Mucosa of gallbladder (tissue), 1 donor: ENCODE measurements at regions not wholly inside any gene's neighbourhood (a gene's known extent, or its start where the extent isn't known, plus 50 kb on each side); places are given as distances from the start of the nearest gene placed in this dataset.

Experiments
- DNase-seq: peaks from one replicate; pipeline ENCODE4 v3.0.0-alpha.2; 2020; ENCODE audit warnings: low spot score
- donor health status: DM: no; HTN: no; CAD: no.

GRCh38 chr1:56222914-56223540 lies 356.3 kb downstream of the PLPP3 start:
- no peak for DNase-seq

- no peak for DNase-seq
These were observed 359.3 kb downstream of the PLPP3 start for GRCh38 chr1:56220021-56220420.

- DNase-seq: no peak
These were observed 361.3 kb downstream of the PLPP3 start for GRCh38 chr1:56218023-56218422.

GRCh38 chr1:56216218-56216617 lies 363.1 kb downstream of the PLPP3 start:
- no peak for DNase-seq

- no peak for DNase-seq
These were observed 363.6 kb downstream of the PLPP3 start for GRCh38 chr1:56215771-56216170.

GRCh38 chr1:56215086-56215485 lies 364.3 kb downstream of the PLPP3 start:
- no peak for DNase-seq

GRCh38 chr1:56213068-56213467 lies 366.3 kb downstream of the PLPP3 start:
- DNase-seq: no peak

- DNase-seq: no peak
These were observed 367.2 kb downstream of the PLPP3 start for GRCh38 chr1:56212143-56212542.

GRCh38 chr1:56206391-56206790 lies 373.0 kb downstream of the PLPP3 start:
- no peak for DNase-seq

- no peak for DNase-seq
These were observed 375.2 kb downstream of the PLPP3 start for GRCh38 chr1:56204206-56204605.

GRCh38 chr1:56202796-56203492 lies 376.4 kb downstream of the PLPP3 start:
- no peak for DNase-seq

- DNase-seq: no peak
These were observed 377.2 kb downstream of the PLPP3 start for GRCh38 chr1:56202186-56202585.

GRCh38 chr1:56200896-56201295 lies 378.5 kb downstream of the PLPP3 start:
- DNase-seq: no peak

GRCh38 chr1:56200442-56200841 lies 378.9 kb downstream of the PLPP3 start:
- no peak for DNase-seq

- no peak for DNase-seq
These were observed 379.4 kb downstream of the PLPP3 start for GRCh38 chr1:56199956-56200355.

- no peak for DNase-seq
These were observed 380.3 kb downstream of the PLPP3 start for GRCh38 chr1:56199061-56199460.

- no peak for DNase-seq
These were observed 381.4 kb downstream of the PLPP3 start for GRCh38 chr1:56197946-56198345.

- DNase-seq: no peak
These were observed 382.5 kb downstream of the PLPP3 start for GRCh38 chr1:56196839-56197238.

GRCh38 chr1:56194701-56195300 lies 384.6 kb downstream of the PLPP3 start:
- DNase-seq: no peak

- DNase-seq: no peak
These were observed 385.7 kb downstream of the PLPP3 start for GRCh38 chr1:56193656-56194055.

GRCh38 chr1:56191369-56191768 lies 388.0 kb downstream of the PLPP3 start:
- DNase-seq: no peak

GRCh38 chr1:56190806-56191365 lies 388.5 kb downstream of the PLPP3 start:
- DNase-seq: no peak
